Superior temporal gyrus (tissue), 1 donor: ENCODE measurements at regions not wholly inside any gene's neighbourhood (a gene's known extent, or its start where the extent isn't known, plus 50 kb on each side); places are given as distances from the start of the nearest gene placed in this dataset.

Experiments used
- DNase-seq: peaks from one replicate; pipeline ENCODE4 v3.0.0-alpha.2; 2016; ENCODE audit errors: extremely low spot score

- DNase-seq: no peak
These were observed 120.0 kb upstream of the SNTG2 start for GRCh38 chr2:830419-831224.

GRCh38 chr2:829047-829446 lies 121.6 kb upstream of the SNTG2 start:
- DNase-seq: no peak

- DNase-seq: no peak
These were observed 125.7 kb upstream of the SNTG2 start for GRCh38 chr2:824954-825353.

- no peak for DNase-seq
These were observed 126.1 kb upstream of the SNTG2 start for GRCh38 chr2:824524-824923.

- no peak for DNase-seq
These were observed 129.1 kb upstream of the SNTG2 start for GRCh38 chr2:821546-821945.

- DNase-seq: no peak
These were observed 131.0 kb upstream of the SNTG2 start for GRCh38 chr2:819601-820000.

- DNase-seq: no peak
These were observed 131.5 kb upstream of the SNTG2 start for GRCh38 chr2:819121-819520.

- DNase-seq: no peak
These were observed 133.2 kb upstream of the SNTG2 start for GRCh38 chr2:817336-818015.

- no peak for DNase-seq
These were observed 134.4 kb upstream of the SNTG2 start for GRCh38 chr2:816278-816677.

- no peak for DNase-seq
These were observed 133.2 kb upstream of the TMEM18 start for GRCh38 chr2:810397-810796.

GRCh38 chr2:807300-807699 lies 130.1 kb upstream of the TMEM18 start:
- no peak for DNase-seq

GRCh38 chr2:805664-806063 lies 128.5 kb upstream of the TMEM18 start:
- DNase-seq: no peak

- DNase-seq: no peak
These were observed 120.8 kb upstream of the TMEM18 start for GRCh38 chr2:797993-798392.

- no peak for DNase-seq
These were observed 120.3 kb upstream of the TMEM18 start for GRCh38 chr2:797556-797955.

GRCh38 chr2:796141-796985 lies 119.2 kb upstream of the TMEM18 start:
- no peak for DNase-seq

GRCh38 chr2:795531-796041 lies 118.4 kb upstream of the TMEM18 start:
- no peak for DNase-seq

- DNase-seq: peak; percentile 59
These were observed 117.5 kb upstream of the TMEM18 start for GRCh38 chr2:794554-795241.

GRCh38 chr2:793236-793635 lies 116.0 kb upstream of the TMEM18 start:
- no peak for DNase-seq

GRCh38 chr2:792687-793086 lies 115.5 kb upstream of the TMEM18 start:
- DNase-seq: no peak

- no peak for DNase-seq
These were observed 113.5 kb upstream of the TMEM18 start for GRCh38 chr2:790634-791245.

GRCh38 chr2:790081-790480 lies 112.9 kb upstream of the TMEM18 start:
- no peak for DNase-seq
